Muscle layer of duodenum (tissue), 2 donors: ENCODE measurements at regions not wholly inside any gene's neighbourhood (a gene's known extent, or its start where the extent isn't known, plus 50 kb on each side); places are given as distances from the start of the nearest gene placed in this dataset.

Experiments
- H3K27ac ChIP-seq: one replicate; pipeline ENCODE4 v1.7.0; 2013; ENCODE audit warnings: mild to moderate bottlenecking, low read length
- H3K27me3 ChIP-seq: one replicate; pipeline ENCODE4 v1.7.0; 2013; ENCODE audit warnings: low read depth, mild to moderate bottlenecking, control low read depth, low read length
- H3K36me3 ChIP-seq, 2 donors: one replicate each; pipeline ENCODE4 v1.7.0; 2013; ENCODE audit warnings: low read length in 2 of 2, control low read depth in 1 of 2, mild to moderate bottlenecking in 1 of 2; ENCODE audit not compliant: insufficient read depth in 2 of 2, control insufficient read depth in 1 of 2
- H3K4me1 ChIP-seq, 2 donors: one replicate each; pipeline ENCODE4 v1.7.0; 2013; ENCODE audit warnings: low read length in 2 of 2, mild to moderate bottlenecking in 2 of 2, control low read depth in 1 of 2, moderate library complexity in 1 of 2; ENCODE audit not compliant: insufficient read depth in 2 of 2, control insufficient read depth in 1 of 2
- H3K4me3 ChIP-seq, 2 donors: one replicate each; pipeline ENCODE4 v1.7.0; 2013; ENCODE audit warnings: low read length in 2 of 2, low read depth in 1 of 2, mild to moderate bottlenecking in 1 of 2
- H3K9me3 ChIP-seq, 2 donors: one replicate each; pipeline ENCODE4 v1.7.0; 2013; ENCODE audit warnings: low read length in 2 of 2, control low read depth in 1 of 2, mild to moderate bottlenecking in 1 of 2; ENCODE audit not compliant: control insufficient read depth in 1 of 2
- donor health status: healthy.

DNA sequence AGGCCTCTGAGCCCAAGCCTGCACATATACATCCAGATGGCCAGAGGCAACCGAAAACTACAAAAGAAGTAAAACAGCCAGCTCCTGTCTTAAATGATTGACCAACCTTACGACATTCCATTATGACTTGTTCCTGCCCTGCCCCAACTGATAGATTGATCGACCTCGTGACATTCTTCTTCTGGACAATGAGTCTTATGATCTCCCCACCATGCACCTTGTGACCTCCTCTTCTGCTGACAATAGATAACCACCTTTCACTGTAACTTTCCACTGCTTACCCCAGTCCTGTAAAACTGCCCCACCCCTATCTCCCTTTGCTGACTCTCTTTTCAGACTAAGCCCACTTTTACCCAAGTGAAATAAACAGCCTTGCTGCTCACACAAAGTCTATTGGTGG is 670.0 kb upstream of the PKDCC start:
- H3K36me3 ChIP-seq, result no peaks in the 10 kb centered on the region
- no peaks in the 10 kb centered on the region for H3K4me1 ChIP-seq
- no peaks in the 10 kb centered on the region for H3K27me3 ChIP-seq
- no peak overlapping the region for H3K4me3 ChIP-seq
- H3K27ac ChIP-seq, result no peak overlapping the region
- peaks cover 0 to 2% of the 10 kb centered on the region in 2 donors for H3K9me3 ChIP-seq

DNA sequence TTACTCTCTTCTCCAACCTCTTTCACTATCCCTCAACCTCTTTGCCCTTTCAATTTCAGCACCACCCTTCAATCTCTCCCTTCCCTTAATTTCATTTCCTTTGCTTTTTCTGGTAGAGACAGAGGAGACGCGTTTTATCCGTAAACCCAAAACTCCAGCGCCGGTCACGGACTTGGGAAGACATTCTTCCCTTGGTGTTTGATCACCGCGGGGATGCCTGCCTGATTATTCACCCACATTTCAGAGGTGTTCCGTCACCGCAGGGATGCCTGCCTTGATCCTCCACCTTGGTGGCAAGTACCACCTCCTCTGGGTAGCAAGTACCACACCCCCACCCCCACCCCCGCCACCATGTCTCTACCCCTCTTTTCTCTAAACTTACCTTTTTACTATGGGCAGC is 669.4 kb upstream of the PKDCC start:
- no peaks in the 10 kb centered on the region for H3K27me3 ChIP-seq
- H3K4me1 ChIP-seq, result no peaks in the 10 kb centered on the region
- H3K4me3 ChIP-seq, result no peak overlapping the region
- H3K9me3 ChIP-seq, result peaks cover 0 to 2% of the 10 kb centered on the region in 2 donors
- no peak overlapping the region for H3K27ac ChIP-seq
- H3K36me3 ChIP-seq, result no peaks in the 10 kb centered on the region

DNA sequence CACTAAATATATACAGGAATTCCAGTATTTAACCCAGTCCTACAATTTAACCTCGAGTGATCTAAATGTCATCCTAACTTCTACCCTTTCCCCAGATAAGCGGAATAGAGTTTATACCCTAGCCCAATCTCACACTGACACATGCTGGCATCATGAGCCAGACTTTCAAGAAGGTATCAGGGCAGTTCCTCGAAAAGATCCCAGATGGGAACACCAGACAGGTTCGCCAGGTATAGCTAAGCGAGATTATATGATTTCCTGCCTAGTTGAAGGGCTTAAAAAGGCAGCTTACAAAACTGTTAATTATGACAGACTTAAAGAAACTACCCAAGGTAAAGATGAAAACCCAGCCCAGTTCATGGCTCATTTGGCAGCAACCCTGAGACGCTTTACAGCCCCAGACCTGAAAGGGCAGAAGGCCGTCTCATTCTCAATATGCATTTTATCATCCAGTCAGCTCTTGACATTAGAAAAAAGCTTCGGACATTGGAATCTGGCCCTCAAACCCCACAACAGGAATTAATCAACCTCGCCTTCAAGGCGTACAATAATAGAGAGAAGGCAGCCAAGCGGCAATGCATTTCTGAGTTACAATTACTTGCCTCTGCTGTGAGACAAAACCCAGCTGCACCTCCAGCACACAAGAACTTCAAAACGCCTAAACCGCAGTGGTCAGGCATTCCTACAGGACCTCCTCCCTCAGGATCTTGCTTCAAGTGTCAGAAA is 668.2 kb upstream of the PKDCC start:
- no peaks in the 10 kb centered on the region for H3K4me1 ChIP-seq
- H3K27me3 ChIP-seq, result no peaks in the 10 kb centered on the region
- no peak overlapping the region for H3K27ac ChIP-seq
- no peaks in the 10 kb centered on the region for H3K36me3 ChIP-seq
- no peak overlapping the region for H3K4me3 ChIP-seq
- H3K9me3 ChIP-seq, result peaks cover 0 to 2% of the 10 kb centered on the region in 2 donors

DNA sequence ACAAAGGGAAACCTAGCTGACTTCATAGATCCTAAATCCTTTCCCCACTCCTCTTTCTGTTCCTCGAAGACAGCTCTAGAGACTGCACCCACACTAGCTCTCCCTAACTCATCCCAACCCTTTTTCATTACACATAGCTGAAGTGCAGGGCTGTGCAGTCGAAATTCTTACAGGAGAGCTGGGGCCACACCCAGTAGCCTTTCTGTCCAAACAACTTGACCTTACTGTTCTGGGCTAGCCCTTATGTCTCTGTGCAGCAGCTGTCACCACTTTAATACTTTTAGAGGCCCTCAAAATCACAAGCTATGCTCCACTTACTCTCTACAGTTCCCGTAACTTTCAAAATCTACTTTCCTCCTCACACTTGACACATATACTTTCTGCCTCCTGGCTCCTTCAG is 666.1 kb upstream of the PKDCC start:
- H3K36me3 ChIP-seq, result no peaks in the 10 kb centered on the region
- peaks cover 0 to 2% of the 10 kb centered on the region in 2 donors for H3K9me3 ChIP-seq
- no peak overlapping the region for H3K4me3 ChIP-seq
- no peaks in the 10 kb centered on the region for H3K27me3 ChIP-seq
- no peaks in the 10 kb centered on the region for H3K4me1 ChIP-seq
- H3K27ac ChIP-seq, result no peak overlapping the region

DNA sequence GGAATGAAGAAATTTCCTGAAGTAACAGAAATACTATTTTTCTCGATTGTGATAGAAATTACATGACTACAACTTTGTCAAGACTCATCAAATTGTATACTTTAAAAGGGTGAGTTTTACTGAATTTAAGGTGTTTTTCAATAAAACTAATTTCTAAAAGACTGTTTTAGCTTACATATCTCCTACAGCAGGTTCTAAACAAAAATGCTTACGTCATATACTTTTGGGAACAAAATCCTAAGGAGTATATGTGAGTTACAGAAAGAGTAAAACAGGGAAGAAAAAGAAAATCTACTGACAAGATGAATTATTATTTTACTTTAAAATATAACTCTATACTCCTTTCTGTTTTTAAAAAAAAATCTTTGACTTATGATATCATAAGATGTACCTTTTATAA is 660.3 kb upstream of the PKDCC start:
- H3K4me1 ChIP-seq, result no peaks in the 10 kb centered on the region

DNA sequence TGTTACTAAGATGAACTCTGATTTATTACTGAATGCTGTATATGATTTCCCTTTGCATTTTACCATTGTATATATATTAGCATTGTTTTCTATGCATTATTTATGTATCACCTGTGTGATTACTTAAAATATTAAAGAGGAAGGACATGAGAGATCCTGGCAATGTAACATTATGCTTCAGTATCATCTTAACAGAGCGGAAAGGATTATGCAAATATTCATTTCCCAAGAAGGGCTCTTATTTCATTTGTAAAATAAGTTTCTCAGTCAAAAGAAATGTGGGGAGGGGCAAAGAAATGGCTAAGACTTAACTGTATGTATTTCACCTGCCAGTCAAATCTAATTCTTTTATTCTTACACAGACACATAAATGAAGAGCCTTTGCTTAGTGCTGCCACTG is 654.2 kb upstream of the PKDCC start:
- Histone ChIP-seq H3K36me3 (no peaks in the 10 kb centered on the region), H3K9me3 (peaks cover 0 to 3% of the 10 kb centered on the region in 2 donors), H3K4me3 (no peak overlapping the region), H3K27ac (no peak overlapping the region), H3K4me1 (no peaks in the 10 kb centered on the region), H3K27me3 (no peaks in the 10 kb centered on the region)

More for the DNA sequence above, 660.3 kb upstream of the PKDCC start:
- Histone ChIP-seq H3K27me3 (no peaks in the 10 kb centered on the region), H3K27ac (no peak overlapping the region), H3K36me3 (no peaks in the 10 kb centered on the region), H3K9me3 (peaks cover 3 to 4% of the 10 kb centered on the region in 2 donors), H3K4me3 (no peak overlapping the region)

DNA sequence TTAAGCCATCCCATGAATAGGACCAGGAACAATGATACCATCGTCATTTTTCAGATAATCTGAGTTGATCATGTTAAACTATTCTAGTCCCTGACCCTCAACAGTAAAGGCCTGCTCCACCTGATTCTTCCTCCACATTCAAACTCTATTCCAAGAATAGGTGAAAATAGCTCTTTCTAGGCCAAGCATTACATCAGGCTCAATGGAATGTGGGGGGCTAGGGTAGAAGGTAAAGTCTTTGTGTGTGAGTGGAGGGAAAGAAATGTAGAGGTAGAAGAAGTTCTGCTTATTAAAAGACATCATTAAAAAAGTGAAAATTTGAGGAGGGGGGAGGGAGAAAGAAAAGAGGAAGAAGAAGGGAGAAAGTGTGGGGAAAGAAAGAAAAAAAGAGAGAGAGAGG is 653.3 kb upstream of the PKDCC start:
- H3K4me1 ChIP-seq, result no peaks in the 10 kb centered on the region
- H3K4me3 ChIP-seq, result no peak overlapping the region
- no peaks in the 10 kb centered on the region for H3K27me3 ChIP-seq
- H3K27ac ChIP-seq, result no peak overlapping the region
- no peaks in the 10 kb centered on the region for H3K36me3 ChIP-seq
- peaks cover 0 to 3% of the 10 kb centered on the region in 2 donors for H3K9me3 ChIP-seq

DNA sequence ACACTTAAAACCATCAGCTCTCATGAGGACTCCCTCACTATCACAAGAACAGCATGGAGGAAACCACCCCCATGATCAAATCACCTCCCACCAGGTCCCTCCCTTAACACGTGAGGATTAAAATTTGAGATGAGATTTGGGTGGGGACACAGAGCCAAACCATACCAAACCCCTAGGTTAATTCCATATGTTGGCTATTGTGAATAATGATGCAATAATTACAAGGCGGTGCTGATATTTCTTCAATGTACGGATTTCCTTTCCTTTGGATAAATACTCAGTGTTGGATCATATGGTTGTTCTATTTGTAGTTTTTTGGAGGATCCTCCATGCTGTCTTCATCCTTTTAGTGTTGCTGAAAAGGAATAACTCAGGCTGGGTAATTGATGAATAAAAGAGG is 652.1 kb upstream of the PKDCC start:
- Histone ChIP-seq H3K27me3 (no peaks in the 10 kb centered on the region), H3K4me3 (no peak overlapping the region), H3K27ac (no peak overlapping the region), H3K4me1 (no peaks in the 10 kb centered on the region), H3K36me3 (no peaks in the 10 kb centered on the region), H3K9me3 (peaks cover 0 to 3% of the 10 kb centered on the region in 2 donors)

DNA sequence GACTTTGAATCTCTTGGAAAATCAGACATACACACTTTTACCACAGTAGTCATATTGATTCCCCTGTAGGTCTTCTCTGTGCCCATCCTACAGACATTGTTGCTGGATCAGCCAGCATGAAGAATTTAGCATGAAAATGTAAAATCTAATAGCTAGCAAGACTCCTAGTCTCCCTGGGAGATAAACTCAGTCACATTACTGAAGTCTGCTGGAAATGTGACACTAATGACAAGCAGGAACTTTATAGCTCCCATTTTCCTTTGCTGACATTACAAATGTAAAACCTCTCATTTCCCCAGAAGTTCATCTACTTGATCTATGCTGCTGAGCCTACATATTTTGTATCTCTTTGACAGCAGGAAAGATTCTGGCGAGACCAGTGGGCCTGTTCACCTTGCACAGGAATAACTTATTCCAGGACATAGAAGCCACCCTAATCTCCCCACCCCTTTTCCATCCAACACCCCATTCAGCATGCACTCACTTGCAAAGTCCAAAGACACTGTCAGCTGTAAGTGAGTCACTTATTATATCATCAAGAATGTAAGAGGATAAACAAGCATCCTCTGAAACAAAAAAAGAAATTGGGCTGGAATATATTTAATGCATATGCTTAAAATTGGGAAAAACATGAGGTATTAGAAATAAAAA is 648.3 kb upstream of the PKDCC start:
- no peak overlapping the region for H3K4me3 ChIP-seq
- no peaks in the 10 kb centered on the region for H3K9me3 ChIP-seq
- H3K36me3 ChIP-seq, result no peaks in the 10 kb centered on the region
- no peak overlapping the region for H3K27ac ChIP-seq
- no peaks in the 10 kb centered on the region for H3K27me3 ChIP-seq
- no peaks in the 10 kb centered on the region for H3K4me1 ChIP-seq

DNA sequence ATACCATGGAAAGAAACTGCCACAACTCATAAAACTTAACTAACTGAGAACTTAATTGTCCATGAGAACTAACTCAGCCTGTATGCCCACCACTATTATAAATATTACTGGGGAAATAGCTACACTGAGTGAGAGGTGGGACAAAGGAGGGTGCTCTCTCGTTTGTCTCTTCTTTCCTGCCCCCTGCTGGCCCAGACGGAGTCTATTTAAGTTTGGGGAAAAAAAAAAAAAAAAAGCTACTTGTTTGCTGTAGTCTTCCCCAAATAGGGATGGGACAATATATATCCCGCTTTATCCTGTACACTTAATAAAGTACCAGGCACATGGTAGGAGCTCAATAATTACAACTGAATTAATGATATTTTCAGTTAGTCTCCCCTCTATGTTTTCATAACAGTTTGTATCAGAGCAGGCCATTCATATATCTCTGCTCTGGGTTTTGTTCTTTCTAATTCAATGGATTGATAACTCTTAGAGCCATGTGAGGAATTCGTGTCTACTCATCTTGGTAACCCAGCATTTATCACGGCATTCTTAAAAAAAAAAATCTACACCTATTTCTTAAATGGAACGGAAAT is 647.6 kb upstream of the PKDCC start:
- no peaks in the 10 kb centered on the region for H3K4me1 ChIP-seq
- no peaks in the 10 kb centered on the region for H3K36me3 ChIP-seq
- H3K27ac ChIP-seq, result no peak overlapping the region
- no peaks in the 10 kb centered on the region for H3K27me3 ChIP-seq
- no peak overlapping the region for H3K4me3 ChIP-seq
- no peaks in the 10 kb centered on the region for H3K9me3 ChIP-seq

DNA sequence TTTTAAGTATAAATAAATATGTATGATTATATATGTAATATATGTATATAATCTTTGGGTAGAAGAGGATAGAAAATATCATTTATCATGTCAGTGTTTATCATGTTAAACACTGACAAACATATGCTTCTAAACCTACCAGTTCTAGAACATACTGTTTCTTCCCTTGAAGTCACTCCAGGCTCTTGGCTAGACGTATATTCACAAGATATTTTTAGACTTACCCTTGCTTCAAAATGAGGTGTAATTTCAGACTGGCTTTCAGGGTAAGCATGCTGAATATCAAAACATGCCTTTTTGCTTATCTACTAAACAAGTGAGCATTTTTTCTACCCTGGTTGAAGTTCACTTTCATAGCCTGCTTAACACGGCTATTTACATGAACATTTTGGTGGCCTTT is 642.4 kb upstream of the PKDCC start:
- no peaks in the 10 kb centered on the region for H3K36me3 ChIP-seq
- no peaks in the 10 kb centered on the region for H3K27me3 ChIP-seq
- no peaks in the 10 kb centered on the region for H3K9me3 ChIP-seq
- H3K4me1 ChIP-seq, result no peaks in the 10 kb centered on the region
- H3K27ac ChIP-seq, result no peak overlapping the region
- H3K4me3 ChIP-seq, result no peak overlapping the region
